T47D (cell line): ENCODE measurements at regions not wholly inside any gene's neighbourhood (a gene's known extent, or its start where the extent isn't known, plus 50 kb on each side); places are given as distances from the start of the nearest gene placed in this dataset.

Experiments
- DNase-seq, 2 experiments: peaks; one replicate each; pipeline versions ENCODE4 v3.0.0 to v3.0.0-alpha.2; 2011 to 2012; ENCODE audit warnings: low read depth in 1 of 2, low spot score in 1 of 2
- JUND ChIP-seq: IDR thresholded peaks from 2 replicates; pipeline ENCODE4 v1.6.1; 2012; ENCODE audit warnings: low read depth
- in situ Hi-C: cut with HindIII; loops from 2 replicates; pipeline ENCODE4 v1.10.0; 2016; ENCODE audit warnings: low sequenced_read_pairs, low pct_unique_long_range_greater_than_20kb

- TF ChIP-seq JUND = no peak
- in situ Hi-C loops = no loop called here
- no peak for DNase-seq
Observed at GRCh38 chr3:157693762-157694161, 190.5 kb upstream of the VEPH1 start.

GRCh38 chr3:157692468-157692867 lies 189.3 kb upstream of the VEPH1 start:
- in situ Hi-C loops = no loop called here
- DNase-seq = no peak
- TF ChIP-seq JUND = no peak

- in situ Hi-C loops = no loop called here
- no peak for DNase-seq
- TF ChIP-seq JUND = no peak
Observed at GRCh38 chr3:157683668-157684067, 180.5 kb upstream of the VEPH1 start.

- no peak for DNase-seq
- in situ Hi-C loops = no loop called here
- TF ChIP-seq JUND = no peak
Observed at GRCh38 chr3:157672061-157672460, 168.8 kb upstream of the VEPH1 start.

GRCh38 chr3:157671656-157672055 lies 168.4 kb upstream of the VEPH1 start:
- DNase-seq = no peak
- in situ Hi-C loops = no loop called here
- TF ChIP-seq JUND = no peak

GRCh38 chr3:157669416-157669815 lies 166.2 kb upstream of the VEPH1 start:
- DNase-seq = no peak
- TF ChIP-seq JUND = no peak
- in situ Hi-C loops = no loop called here

GRCh38 chr3:157667493-157667892 lies 164.3 kb upstream of the VEPH1 start:
- TF ChIP-seq JUND = no peak
- no peak for DNase-seq
- in situ Hi-C loops = no loop called here

- no peak for DNase-seq
- no peak for TF ChIP-seq JUND
- in situ Hi-C loops = no loop called here
Observed at GRCh38 chr3:157662171-157662570, 159.0 kb upstream of the VEPH1 start.

- in situ Hi-C loops = no loop called here
- TF ChIP-seq JUND = no peak
- DNase-seq = no peak
Observed at GRCh38 chr3:157660847-157661246, 157.6 kb upstream of the VEPH1 start.

- no peak for TF ChIP-seq JUND
- DNase-seq = no peak
- in situ Hi-C loops = no loop called here
Observed at GRCh38 chr3:157652366-157652765, 149.2 kb upstream of the VEPH1 start.

GRCh38 chr3:157650699-157651098 lies 147.5 kb upstream of the VEPH1 start:
- TF ChIP-seq JUND = no peak
- in situ Hi-C loops = no loop called here

GRCh38 chr3:157650172-157650571 lies 147.0 kb upstream of the VEPH1 start:
- DNase-seq = no peak
- in situ Hi-C loops = no loop called here
- no peak for TF ChIP-seq JUND

More at GRCh38 chr3:157650699-157651098, 147.5 kb upstream of the VEPH1 start:
- DNase-seq = no peak

- in situ Hi-C loops = no loop called here
- DNase-seq = no peak
- TF ChIP-seq JUND = no peak
Observed at GRCh38 chr3:157649511-157649910, 146.3 kb upstream of the VEPH1 start.

- TF ChIP-seq JUND = no peak
- no peak for DNase-seq
- in situ Hi-C loops = no loop called here
Observed at GRCh38 chr3:157647820-157648219, 144.6 kb upstream of the VEPH1 start.
